ENCODE measurements at regions not wholly inside any gene's neighbourhood (a gene's known extent, or its start where the extent isn't known, plus 50 kb on each side); places are given as distances from the start of the nearest gene placed in this dataset.

GRCh38 chr12:77256956-77257355, 191.6 kb upstream of the E2F7 start:
- intact Hi-C loops (cut with micrococcal nuclease), result no loop called here
- H3K36me3 Mint-ChIP-seq (ENCODE audit: low read depth), result no peaks in the 10 kb centered on the region
- H3K4me3 Mint-ChIP-seq, result no peak overlapping the region
- no peaks in the 10 kb centered on the region for H3K27me3 Mint-ChIP-seq
- H3K9me3 Mint-ChIP-seq, result peaks cover 6% of the 10 kb centered on the region
- H3K27ac Mint-ChIP-seq, result no peak overlapping the region
- H3K4me1 Mint-ChIP-seq (ENCODE audit: low read depth), result no peaks in the 10 kb centered on the region

DNA sequence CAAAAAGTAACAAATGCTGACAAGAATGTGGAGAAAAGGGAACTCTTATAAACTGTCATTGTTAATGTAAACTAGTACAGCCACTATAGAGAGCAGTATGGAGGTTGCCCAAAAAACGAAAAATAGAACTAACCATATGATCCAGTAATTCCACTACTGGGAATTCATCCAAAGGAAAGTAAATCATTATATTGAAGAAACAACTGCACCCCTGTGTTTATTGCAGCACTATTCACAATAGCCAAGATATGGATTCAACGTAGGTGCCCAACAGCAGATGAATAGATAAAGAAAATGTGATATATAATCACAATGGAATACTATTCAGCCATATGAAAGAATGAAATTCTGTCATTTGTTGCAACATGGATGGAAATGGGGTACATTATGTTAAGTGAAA, 188.0 kb upstream of the E2F7 start:
- Mint-ChIP-seq H3K36me3 (ENCODE audit: low read depth) (no peaks in the 10 kb centered on the region), H3K27ac (no peak overlapping the region), H3K27me3 (no peaks in the 10 kb centered on the region), H3K9me3 (no peaks in the 10 kb centered on the region), H3K4me1 (ENCODE audit: low read depth) (no peaks in the 10 kb centered on the region), H3K4me3 (no peak overlapping the region)
- intact Hi-C loops (cut with micrococcal nuclease), result no loop called here

DNA sequence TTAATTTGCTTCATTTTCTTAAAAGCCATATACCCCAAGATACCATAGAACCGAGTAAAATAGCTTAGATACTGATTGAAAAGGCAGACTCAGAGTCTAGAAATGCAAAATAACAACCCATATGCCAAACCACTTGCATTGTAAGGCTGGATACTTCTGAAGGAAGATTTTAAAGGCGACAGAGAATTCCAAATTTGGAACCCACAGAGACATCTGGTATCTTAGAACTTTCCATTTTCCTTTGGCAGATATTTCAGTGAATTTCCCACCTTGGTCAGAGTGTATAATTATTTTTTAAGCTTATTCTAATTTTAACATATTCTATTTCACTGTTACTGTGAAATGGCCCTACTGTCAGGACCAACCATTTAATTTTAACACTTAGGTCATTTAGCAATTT, 186.4 kb upstream of the E2F7 start:
- Mint-ChIP-seq H3K9me3 (no peaks in the 10 kb centered on the region), H3K4me1 (ENCODE audit: low read depth) (no peaks in the 10 kb centered on the region), H3K36me3 (ENCODE audit: low read depth) (no peaks in the 10 kb centered on the region), H3K27ac (no peak overlapping the region), H3K4me3 (no peak overlapping the region), H3K27me3 (no peaks in the 10 kb centered on the region)
- intact Hi-C loops (cut with micrococcal nuclease), result no loop called here

DNA sequence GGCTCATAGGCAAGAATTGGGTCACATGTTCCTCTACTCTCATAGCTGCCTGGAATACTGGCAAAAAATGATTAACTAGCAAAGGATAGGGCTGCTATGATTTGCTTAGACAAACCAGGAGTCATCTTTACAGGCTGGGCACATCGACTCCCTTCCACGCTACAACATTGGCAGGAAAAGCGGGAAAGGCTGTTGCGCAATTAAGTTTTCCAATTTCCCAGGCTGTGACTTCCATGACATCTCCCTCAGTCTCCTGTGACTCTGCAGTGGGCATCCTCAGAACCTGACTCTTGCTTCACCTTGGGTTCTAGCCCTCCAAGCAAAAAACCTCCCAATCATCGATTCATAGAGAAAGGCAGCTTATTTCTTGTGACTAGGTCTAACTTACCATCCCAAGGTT, 184.5 kb upstream of the E2F7 start:
- Mint-ChIP-seq H3K4me3 (no peak overlapping the region), H3K27me3 (no peaks in the 10 kb centered on the region), H3K9me3 (no peaks in the 10 kb centered on the region), H3K4me1 (ENCODE audit: low read depth) (no peaks in the 10 kb centered on the region), H3K27ac (no peak overlapping the region), H3K36me3 (ENCODE audit: low read depth) (no peaks in the 10 kb centered on the region)
- intact Hi-C loops (cut with micrococcal nuclease), result no loop called here

- Mint-ChIP-seq H3K4me3 (no peak overlapping the region), H3K27me3 (no peaks in the 10 kb centered on the region), H3K27ac (no peak overlapping the region), H3K4me1 (ENCODE audit: low read depth) (no peaks in the 10 kb centered on the region), H3K36me3 (ENCODE audit: low read depth) (no peaks in the 10 kb centered on the region), H3K9me3 (no peaks in the 10 kb centered on the region)
- intact Hi-C loops (cut with micrococcal nuclease), result no loop called here
These were observed 182.7 kb upstream of the E2F7 start for GRCh38 chr12:77248036-77248435.

DNA sequence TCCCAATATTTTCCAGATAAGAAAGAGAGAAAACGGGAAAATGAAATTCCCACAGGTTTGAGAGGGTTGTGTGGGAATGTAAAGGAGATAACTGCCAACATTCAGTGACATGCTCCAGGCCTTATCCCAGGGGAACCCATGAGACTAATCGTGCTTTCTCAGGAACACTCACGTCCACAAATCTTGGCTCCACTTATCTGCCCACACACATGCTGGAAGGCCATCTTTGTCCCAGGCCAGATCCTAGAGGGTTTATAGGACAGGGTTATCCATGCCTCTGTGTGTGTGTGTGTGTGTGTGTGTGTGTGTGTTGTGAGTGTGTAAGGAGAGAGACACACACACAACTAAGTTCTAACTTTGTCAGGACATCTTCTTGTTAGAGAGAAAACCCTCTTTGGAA, 182.2 kb upstream of the E2F7 start:
- H3K27me3 Mint-ChIP-seq, result no peaks in the 10 kb centered on the region
- H3K9me3 Mint-ChIP-seq, result no peaks in the 10 kb centered on the region
- intact Hi-C loops (cut with micrococcal nuclease), result no loop called here

GRCh38 chr12:77243345-77243744, 178.0 kb upstream of the E2F7 start:
- Mint-ChIP-seq H3K4me1 (ENCODE audit: low read depth) (no peaks in the 10 kb centered on the region), H3K27ac (no peak overlapping the region), H3K36me3 (ENCODE audit: low read depth) (no peaks in the 10 kb centered on the region), H3K27me3 (no peaks in the 10 kb centered on the region), H3K9me3 (no peaks in the 10 kb centered on the region), H3K4me3 (no peak overlapping the region)
- intact Hi-C loops (cut with micrococcal nuclease), result no loop called here

More for the DNA sequence above, 182.2 kb upstream of the E2F7 start:
- Mint-ChIP-seq H3K4me1 (ENCODE audit: low read depth) (no peaks in the 10 kb centered on the region), H3K36me3 (ENCODE audit: low read depth) (no peaks in the 10 kb centered on the region), H3K27ac (no peak overlapping the region), H3K4me3 (no peak overlapping the region)

GRCh38 chr12:77239617-77240016, 174.2 kb upstream of the E2F7 start:
- Mint-ChIP-seq H3K9me3 (no peaks in the 10 kb centered on the region), H3K27ac (no peak overlapping the region), H3K4me3 (no peak overlapping the region), H3K36me3 (ENCODE audit: low read depth) (no peaks in the 10 kb centered on the region), H3K4me1 (ENCODE audit: low read depth) (no peaks in the 10 kb centered on the region), H3K27me3 (no peaks in the 10 kb centered on the region)
- intact Hi-C loops (cut with micrococcal nuclease), result no loop called here

DNA sequence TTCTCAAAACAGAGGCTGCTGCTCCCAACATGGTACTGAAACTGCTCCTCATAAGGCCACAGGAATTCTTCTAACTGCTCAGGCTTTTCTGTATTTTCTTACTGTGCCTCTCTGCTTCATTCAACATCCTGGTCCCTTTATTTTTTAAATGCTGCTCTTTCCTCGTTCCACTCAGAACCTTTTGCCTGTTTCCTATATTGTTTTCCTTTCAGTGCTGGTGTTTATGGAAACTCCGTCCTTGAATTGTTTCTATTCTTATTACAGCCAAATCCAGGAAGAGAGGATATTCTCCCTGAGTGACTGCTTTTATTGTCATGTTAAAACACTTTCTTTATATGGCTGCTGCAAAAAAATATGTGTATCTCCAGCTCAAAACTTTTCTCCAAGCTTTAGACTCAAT, 173.0 kb upstream of the E2F7 start:
- no peaks in the 10 kb centered on the region for H3K9me3 Mint-ChIP-seq

DNA sequence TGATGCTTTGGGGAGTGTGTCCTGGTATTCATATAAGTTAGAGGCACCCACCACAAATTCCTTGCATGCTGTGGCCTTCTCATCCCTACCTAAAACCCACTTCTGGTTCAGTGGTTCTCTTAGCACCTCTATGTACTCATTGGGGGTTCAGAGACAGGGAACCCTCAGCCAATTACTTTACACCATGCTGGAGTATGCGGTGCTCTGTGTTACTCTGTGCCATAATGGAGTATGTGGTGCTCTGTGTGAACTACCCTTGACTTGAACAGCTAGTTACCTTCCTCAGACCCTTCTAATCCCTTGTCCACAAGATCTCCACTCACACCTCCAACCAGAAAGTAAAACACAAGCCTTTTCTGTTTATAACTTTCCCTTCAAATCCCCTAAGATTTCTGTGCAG, 172.5 kb upstream of the E2F7 start:
- H3K27me3 Mint-ChIP-seq, result no peaks in the 10 kb centered on the region
- no peaks in the 10 kb centered on the region for H3K9me3 Mint-ChIP-seq
- H3K27ac Mint-ChIP-seq, result no peak overlapping the region
- intact Hi-C loops (cut with micrococcal nuclease), result no loop called here
- H3K4me3 Mint-ChIP-seq, result no peak overlapping the region
- no peaks in the 10 kb centered on the region for H3K4me1 Mint-ChIP-seq (ENCODE audit: low read depth)
- no peaks in the 10 kb centered on the region for H3K36me3 Mint-ChIP-seq (ENCODE audit: low read depth)

More for the DNA sequence above, 173.0 kb upstream of the E2F7 start:
- Mint-ChIP-seq H3K4me1 (ENCODE audit: low read depth) (no peaks in the 10 kb centered on the region), H3K4me3 (no peak overlapping the region), H3K27me3 (no peaks in the 10 kb centered on the region), H3K27ac (no peak overlapping the region), H3K36me3 (ENCODE audit: low read depth) (no peaks in the 10 kb centered on the region)
- intact Hi-C loops (cut with micrococcal nuclease), result no loop called here

DNA sequence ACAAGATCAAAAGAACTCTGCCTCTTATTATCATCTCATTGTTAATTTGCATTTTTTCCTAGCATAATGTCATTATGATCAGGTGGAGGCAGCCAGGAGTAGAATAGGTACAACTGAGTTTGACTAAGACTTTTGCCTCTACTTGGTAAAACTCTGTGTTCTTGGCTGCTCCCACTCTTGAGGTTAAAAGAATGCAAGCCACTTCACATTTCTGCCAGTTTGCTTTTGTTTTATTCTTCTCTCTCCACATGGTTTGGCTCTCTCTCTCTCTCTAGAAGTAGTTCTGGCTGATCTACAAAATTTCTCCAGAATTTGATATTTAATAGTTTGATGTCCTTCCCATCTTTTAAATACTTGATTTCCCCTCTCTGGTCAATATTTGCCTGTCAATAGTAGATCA, 170.7 kb upstream of the E2F7 start:
- Mint-ChIP-seq H3K27me3 (no peaks in the 10 kb centered on the region), H3K4me3 (no peak overlapping the region), H3K9me3 (no peaks in the 10 kb centered on the region), H3K36me3 (ENCODE audit: low read depth) (no peaks in the 10 kb centered on the region), H3K27ac (no peak overlapping the region), H3K4me1 (ENCODE audit: low read depth) (peaks cover 12% of the 10 kb centered on the region)
- intact Hi-C loops (cut with micrococcal nuclease), result no loop called here

DNA sequence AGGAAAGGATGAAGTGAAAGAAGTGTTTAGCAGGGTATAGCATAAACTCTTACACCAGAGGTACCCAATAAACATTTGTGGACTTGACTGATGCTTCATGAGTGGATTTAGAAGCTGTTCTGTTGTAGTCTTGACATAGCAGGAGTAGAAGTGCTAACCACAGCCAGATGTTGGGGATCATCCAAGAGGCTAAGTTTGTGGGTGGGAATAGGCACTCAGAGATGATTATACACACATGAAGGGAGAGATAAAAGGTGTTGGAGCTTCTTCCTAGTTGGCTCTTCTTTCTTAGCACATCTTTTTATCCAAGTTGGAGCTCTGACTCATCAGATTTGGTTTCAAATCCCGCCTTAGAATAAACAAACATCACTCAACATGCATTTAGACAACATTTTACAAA, 166.7 kb upstream of the E2F7 start:
- Mint-ChIP-seq H3K4me3 (no peak overlapping the region), H3K4me1 (ENCODE audit: low read depth) (peaks cover 12% of the 10 kb centered on the region), H3K27me3 (no peaks in the 10 kb centered on the region), H3K36me3 (ENCODE audit: low read depth) (no peaks in the 10 kb centered on the region), H3K9me3 (no peaks in the 10 kb centered on the region), H3K27ac (no peak overlapping the region)
- intact Hi-C loops (cut with micrococcal nuclease), result no loop called here

DNA sequence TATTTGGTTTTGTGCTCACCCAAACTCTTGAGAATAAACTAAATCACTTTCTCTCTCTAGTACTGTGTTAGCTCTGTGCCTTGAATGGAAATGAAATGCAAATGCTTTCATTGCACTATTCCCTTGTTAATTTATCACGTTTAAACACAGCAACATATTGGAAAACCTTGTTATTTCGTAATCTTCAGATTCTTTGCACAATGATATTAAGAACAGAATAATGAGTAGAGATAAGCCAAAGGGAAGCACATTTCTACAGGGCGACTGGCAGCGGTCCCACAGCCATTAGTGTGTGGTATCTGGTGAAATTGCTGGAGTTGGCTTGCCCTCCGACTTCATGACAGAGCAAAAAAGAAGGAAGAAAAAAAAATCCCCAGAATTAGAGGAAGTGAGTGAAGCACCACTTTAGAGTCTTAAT, 166.1 kb upstream of the E2F7 start:
- H3K4me1 Mint-ChIP-seq (ENCODE audit: low read depth), result peaks cover 12% of the 10 kb centered on the region
- no peak overlapping the region for H3K27ac Mint-ChIP-seq
- intact Hi-C loops (cut with micrococcal nuclease), result no loop called here

GRCh38 chr12:77229640-77230442, 164.5 kb upstream of the E2F7 start:
- Mint-ChIP-seq H3K27me3 (no peaks in the 10 kb centered on the region), H3K4me1 (ENCODE audit: low read depth) (peaks cover 12% of the 10 kb centered on the region), H3K4me3 (no peak overlapping the region), H3K9me3 (no peaks in the 10 kb centered on the region), H3K36me3 (ENCODE audit: low read depth) (no peaks in the 10 kb centered on the region), H3K27ac (no peak overlapping the region)
- intact Hi-C loops (cut with micrococcal nuclease), result no loop called here

More for the DNA sequence above, 166.1 kb upstream of the E2F7 start:
- Mint-ChIP-seq H3K27me3 (no peaks in the 10 kb centered on the region), H3K9me3 (no peaks in the 10 kb centered on the region), H3K36me3 (ENCODE audit: low read depth) (no peaks in the 10 kb centered on the region), H3K4me3 (no peak overlapping the region)

- intact Hi-C loops (cut with micrococcal nuclease), result no loop called here
- Mint-ChIP-seq H3K4me3 (no peak overlapping the region), H3K4me1 (ENCODE audit: low read depth) (peaks cover 12% of the 10 kb centered on the region), H3K9me3 (peaks cover 6% of the 10 kb centered on the region), H3K27me3 (no peaks in the 10 kb centered on the region), H3K27ac (no peak overlapping the region), H3K36me3 (ENCODE audit: low read depth) (no peaks in the 10 kb centered on the region)
These were observed 163.0 kb upstream of the E2F7 start for GRCh38 chr12:77228376-77228775.
